Stimulated activated CD4-positive, alpha-beta T cell treated with anti-CD3 and anti-CD28 coated beads, Interleukin-15, amount 100 ng/mL, for 24 hours (primary cell): ENCODE measurements at regions not wholly inside any gene's neighbourhood (a gene's known extent, or its start where the extent isn't known, plus 50 kb on each side); places are given as distances from the start of the nearest gene placed in this dataset.

Experiments
- DNase-seq: peaks from one replicate; pipeline ENCODE4 v3.0.0-alpha.2; 2020

GRCh38 chr2:144152817-144153271, 367.1 kb downstream of the ZEB2 start:
- no peak for DNase-seq

DNA sequence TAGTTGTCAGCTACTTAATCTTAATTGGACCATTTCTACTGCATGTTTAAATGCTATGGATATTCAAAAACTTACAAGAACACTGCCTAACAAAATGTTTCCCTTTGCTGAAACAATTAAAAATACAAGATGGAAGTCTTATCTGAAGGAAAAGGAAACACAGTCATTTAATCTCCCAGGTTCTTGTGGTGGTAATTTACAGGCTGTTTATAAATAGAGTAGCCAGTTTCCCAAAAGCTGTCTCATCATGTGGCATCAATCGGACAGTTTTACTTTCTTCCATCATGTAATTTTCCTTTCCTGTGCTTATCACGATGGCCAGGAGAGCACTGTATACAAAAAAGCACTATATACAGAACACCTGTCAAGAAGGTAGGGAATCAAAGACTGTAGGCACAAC, 368.1 kb downstream of the ZEB2 start:
- no peak for DNase-seq

DNA sequence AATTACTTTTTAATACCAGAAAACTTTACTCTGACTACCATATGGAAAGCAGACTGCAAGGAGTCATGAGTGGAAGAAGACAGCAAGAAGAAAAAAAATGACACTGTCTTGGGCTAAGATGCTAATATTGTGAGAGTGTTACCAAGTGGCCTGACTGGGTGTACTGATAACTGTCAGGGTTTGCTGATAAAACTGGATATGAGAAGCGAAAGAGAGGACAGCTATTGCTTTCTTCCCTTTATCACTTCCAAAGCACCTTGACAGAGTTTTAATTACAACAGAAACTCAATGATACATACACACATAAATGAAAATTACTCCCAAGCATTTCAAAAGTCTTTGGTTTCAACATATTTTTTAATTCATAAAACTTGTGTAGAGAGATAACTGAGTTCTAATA, 368.5 kb downstream of the ZEB2 start:
- no peak for DNase-seq

- no peak for DNase-seq
Observed at GRCh38 chr2:144147356-144147755, 372.6 kb downstream of the ZEB2 start.

- no peak for DNase-seq
Observed at GRCh38 chr2:144146876-144147275, 373.0 kb downstream of the ZEB2 start.

DNA sequence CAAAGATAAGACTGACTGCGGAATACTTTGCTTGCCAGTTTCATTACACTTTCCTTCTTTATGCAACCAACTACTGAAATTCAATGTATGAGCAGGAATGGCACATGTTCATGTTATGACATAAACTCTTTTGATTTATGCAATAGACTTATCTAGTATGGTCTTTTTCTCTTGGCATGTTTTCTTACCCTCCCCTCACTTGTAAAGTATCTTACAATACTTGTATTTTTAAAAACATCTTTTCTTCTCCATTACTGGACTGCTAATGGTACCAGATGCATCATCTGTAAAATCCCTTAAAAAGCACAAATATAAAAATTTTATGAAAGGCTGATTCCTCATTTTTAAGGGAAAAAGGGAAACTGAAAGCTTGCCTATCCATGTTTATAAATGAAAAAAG, 373.8 kb downstream of the ZEB2 start:
- no peak for DNase-seq

- no peak for DNase-seq
Observed at GRCh38 chr2:144143294-144144151, 376.4 kb downstream of the ZEB2 start.

- no peak for DNase-seq
Observed at GRCh38 chr2:144140891-144141290, 379.0 kb downstream of the ZEB2 start.

GRCh38 chr2:144137705-144138428, 382.1 kb downstream of the ZEB2 start:
- DNase-seq = no peak

DNA sequence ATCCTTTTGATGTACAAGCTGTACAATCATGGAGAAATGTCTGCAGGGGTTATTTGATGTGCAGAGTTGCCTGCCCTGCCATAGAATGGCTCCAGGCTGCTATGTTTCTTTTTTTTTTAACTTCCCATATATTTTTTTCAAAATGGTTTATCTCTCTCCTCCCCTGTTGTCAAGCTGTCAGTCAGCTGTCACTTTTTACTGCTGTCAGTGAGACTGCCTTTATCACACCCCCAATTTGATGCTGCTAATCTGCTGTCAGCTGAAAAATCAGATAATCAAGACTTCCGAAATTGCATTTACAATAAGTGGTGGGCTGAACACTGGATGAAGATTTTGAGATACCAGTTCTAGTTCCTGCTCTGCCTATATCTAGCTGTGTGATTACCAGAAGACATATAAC, 382.6 kb downstream of the ZEB2 start:
- DNase-seq = no peak

- DNase-seq = no peak
Observed at GRCh38 chr2:144136297-144137010, 383.5 kb downstream of the ZEB2 start.

DNA sequence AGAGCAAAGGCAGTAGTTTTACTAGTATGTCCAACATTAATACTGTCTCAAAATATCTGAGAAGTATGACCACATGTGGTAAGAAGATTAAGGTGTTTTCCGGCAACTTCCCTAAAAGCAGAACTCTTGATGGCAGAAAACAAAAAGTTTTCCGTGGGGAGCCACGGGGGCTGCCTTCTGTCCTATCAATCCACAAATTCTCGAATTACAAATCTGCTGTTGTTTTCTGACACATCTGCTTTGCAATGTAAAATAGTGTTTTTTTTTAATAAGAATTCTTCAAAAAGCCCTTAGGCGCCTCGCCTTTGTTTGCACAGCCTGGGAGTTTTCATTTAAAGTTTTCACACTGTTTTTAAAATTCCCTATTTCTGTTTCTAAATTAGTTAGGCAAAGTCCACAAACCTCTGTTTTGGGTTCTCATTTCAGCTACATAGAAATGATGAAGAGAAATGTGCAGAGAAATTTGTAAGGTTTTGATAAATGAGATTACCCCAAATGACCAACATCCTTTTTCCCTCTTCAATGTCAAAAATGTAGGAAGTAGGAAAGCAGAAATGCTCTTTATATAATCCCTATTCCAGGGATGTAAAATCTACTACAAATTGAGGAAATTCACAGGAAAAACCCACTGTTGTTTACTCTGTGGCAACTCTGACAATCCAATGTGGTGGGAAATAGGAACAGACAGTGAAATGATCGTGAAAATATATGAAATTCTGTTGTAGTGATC, 385.8 kb downstream of the ZEB2 start:
- DNase-seq = no peak

- no peak for DNase-seq
Observed at GRCh38 chr2:144132357-144132756, 387.6 kb downstream of the ZEB2 start.

GRCh38 chr2:144131042-144131441, 388.9 kb downstream of the ZEB2 start:
- no peak for DNase-seq

- no peak for DNase-seq
Observed at GRCh38 chr2:144130551-144130950, 389.4 kb downstream of the ZEB2 start.

GRCh38 chr2:144128130-144128746, 391.7 kb downstream of the ZEB2 start:
- DNase-seq = no peak

- no peak for DNase-seq
Observed at GRCh38 chr2:144127693-144128092, 392.2 kb downstream of the ZEB2 start.

GRCh38 chr2:144126302-144126701, 393.6 kb downstream of the ZEB2 start:
- no peak for DNase-seq

DNA sequence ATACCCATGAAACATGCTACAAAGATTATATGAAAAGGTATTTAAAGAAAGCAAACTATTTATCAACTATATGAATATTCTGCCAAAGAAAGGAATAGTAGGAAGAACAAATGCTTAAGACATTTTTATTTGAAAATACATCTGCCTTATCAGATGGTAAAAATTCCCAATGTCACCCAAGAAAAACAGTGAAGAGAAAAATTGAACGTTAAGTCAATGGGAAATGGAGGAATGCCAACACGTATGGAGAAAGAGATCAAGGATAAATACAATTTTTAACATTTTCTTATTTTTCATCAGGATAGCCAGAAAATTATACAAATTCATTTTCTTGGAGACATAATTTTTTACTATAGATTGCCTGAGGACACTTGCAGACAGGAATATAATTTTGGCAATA, 394.2 kb downstream of the ZEB2 start:
- DNase-seq = no peak

DNA sequence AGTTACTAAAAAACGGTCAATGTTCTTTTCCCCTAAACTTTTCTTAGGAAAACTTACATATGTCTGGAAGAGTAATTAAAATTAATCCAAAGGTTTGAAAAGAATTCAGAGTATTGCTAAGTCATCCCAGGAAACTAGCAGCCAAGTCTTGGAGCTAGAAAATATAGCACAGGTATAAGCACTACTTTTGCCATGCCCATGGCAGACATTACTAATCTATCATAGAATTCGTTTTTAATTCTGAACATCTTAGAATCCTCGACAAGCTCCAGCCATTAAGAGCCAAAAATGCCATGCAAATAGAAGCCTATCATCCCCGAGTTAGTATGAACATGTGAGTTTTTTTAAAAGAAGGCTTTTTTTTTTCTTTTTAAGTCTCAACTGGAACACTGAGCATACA, 395.0 kb downstream of the ZEB2 start:
- DNase-seq = no peak

DNA sequence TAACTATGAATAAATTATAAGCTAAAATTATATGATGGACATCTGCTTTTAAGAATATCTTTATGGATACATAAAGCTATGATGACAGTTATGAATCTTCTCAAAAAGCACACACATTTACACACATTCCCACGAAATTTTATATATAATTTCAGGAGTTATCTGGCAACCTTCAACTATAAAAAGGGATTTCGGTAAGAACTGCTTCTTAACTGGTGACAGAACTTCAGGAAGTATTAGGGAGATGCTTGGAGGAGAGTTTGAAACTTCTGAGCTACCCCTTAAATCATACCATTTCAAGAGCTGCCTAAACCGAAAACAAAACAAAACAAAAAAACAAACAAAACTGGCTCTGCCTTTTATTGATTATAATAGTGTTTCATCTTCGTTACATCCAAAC, 399.4 kb downstream of the ZEB2 start:
- no peak for DNase-seq

DNA sequence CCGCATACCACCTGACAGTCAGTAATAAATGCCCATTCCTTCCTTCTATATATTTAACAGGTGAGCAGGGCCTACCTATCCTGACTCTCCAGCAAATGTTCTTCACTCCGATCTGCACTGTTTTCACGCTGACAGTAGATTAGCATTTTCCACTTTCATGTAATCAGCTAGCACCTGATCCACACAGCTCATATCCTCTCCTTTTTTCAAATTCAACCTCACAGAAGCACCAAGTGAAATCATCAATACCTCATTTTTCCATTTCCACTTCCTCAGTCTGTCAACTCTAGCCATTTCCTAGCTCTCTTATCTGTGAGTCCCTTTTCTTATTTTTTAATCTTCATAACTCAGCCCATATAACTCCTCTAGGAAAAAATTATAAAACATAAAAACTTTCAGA, 402.8 kb downstream of the ZEB2 start:
- DNase-seq = no peak
